ENCODE measurements at regions not wholly inside any gene's neighbourhood (a gene's known extent, or its start where the extent isn't known, plus 50 kb on each side); places are given as distances from the start of the nearest gene placed in this dataset.

DNA sequence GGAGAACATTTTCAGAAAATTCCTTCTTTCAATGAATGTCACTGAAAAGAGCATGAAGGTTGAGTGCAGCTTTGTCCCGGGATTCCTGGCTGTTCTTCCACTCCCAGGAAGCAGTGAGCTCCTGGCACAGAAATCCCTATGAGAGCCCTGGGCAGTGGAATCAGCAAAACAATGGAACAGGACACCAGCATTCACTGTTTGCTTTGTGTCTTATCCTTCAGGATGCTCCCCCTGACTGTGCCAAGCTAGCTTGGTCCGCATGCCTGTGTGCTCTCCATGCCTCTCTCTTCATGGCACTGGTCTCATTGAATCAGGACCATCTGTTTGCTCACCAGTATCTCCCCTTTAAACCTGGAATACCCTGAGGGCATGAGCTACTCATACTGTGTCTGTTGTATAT is 102.0 kb upstream of the GADL1 start:
- TF ChIP-seq POLR2A (IDR thresholded peaks at IDR 0.05) = no peak
- TF ChIP-seq, protein P1, sequence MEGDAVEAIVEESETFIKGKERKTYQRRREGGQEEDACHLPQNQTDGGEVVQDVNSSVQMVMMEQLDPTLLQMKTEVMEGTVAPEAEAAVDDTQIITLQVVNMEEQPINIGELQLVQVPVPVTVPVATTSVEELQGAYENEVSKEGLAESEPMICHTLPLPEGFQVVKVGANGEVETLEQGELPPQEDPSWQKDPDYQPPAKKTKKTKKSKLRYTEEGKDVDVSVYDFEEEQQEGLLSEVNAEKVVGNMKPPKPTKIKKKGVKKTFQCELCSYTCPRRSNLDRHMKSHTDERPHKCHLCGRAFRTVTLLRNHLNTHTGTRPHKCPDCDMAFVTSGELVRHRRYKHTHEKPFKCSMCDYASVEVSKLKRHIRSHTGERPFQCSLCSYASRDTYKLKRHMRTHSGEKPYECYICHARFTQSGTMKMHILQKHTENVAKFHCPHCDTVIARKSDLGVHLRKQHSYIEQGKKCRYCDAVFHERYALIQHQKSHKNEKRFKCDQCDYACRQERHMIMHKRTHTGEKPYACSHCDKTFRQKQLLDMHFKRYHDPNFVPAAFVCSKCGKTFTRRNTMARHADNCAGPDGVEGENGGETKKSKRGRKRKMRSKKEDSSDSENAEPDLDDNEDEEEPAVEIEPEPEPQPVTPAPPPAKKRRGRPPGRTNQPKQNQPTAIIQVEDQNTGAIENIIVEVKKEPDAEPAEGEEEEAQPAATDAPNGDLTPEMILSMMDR (IDR thresholded peaks at IDR 0.05) = no peak

All from Peyer's patch (tissue), 4 donors.